Ishikawa (cell line): ENCODE measurements at regions not wholly inside any gene's neighbourhood (a gene's known extent, or its start where the extent isn't known, plus 50 kb on each side); places are given as distances from the start of the nearest gene placed in this dataset.

Experiments used
- EP300 ChIP-seq: IDR thresholded peaks from 2 replicates; pipeline ENCODE4 v1.6.1; 2012; ENCODE audit warnings: borderline replicate concordance
- RAD21 ChIP-seq: IDR thresholded peaks from 2 replicates; pipeline ENCODE4 v1.6.1; 2012; ENCODE audit warnings: low read depth
- YY1 ChIP-seq: IDR thresholded peaks from 2 replicates; pipeline ENCODE4 v1.6.1; 2012; ENCODE audit warnings: low read depth
- TF ChIP-seq, protein P1 (sequence below): IDR thresholded peaks from 2 replicates; pipeline ENCODE4 v1.6.1; 2012; ENCODE audit warnings: low read depth, mild to moderate bottlenecking

DNA sequence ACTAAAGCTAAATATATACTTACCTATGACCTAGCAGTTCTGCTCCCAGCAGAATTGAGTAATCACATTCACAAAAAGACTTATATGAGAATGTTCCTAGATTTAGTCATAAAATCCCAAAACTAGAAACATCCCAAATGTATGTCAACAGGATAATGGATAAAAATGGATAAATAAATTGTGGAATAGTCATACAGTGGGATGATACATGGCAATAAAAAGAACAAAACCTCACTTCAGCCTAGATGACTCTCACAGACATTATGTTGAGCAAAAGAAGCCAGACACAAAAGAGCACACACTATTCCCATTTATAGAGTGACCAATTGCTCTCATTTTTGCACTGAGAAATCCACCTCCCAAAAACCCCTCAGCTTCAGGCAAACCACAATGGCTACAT lies 352.4 kb upstream of the HTR2A start:
- TF ChIP-seq YY1 (no peak), EP300 (no peak), RAD21 (no peak)
- TF ChIP-seq, protein P1, sequence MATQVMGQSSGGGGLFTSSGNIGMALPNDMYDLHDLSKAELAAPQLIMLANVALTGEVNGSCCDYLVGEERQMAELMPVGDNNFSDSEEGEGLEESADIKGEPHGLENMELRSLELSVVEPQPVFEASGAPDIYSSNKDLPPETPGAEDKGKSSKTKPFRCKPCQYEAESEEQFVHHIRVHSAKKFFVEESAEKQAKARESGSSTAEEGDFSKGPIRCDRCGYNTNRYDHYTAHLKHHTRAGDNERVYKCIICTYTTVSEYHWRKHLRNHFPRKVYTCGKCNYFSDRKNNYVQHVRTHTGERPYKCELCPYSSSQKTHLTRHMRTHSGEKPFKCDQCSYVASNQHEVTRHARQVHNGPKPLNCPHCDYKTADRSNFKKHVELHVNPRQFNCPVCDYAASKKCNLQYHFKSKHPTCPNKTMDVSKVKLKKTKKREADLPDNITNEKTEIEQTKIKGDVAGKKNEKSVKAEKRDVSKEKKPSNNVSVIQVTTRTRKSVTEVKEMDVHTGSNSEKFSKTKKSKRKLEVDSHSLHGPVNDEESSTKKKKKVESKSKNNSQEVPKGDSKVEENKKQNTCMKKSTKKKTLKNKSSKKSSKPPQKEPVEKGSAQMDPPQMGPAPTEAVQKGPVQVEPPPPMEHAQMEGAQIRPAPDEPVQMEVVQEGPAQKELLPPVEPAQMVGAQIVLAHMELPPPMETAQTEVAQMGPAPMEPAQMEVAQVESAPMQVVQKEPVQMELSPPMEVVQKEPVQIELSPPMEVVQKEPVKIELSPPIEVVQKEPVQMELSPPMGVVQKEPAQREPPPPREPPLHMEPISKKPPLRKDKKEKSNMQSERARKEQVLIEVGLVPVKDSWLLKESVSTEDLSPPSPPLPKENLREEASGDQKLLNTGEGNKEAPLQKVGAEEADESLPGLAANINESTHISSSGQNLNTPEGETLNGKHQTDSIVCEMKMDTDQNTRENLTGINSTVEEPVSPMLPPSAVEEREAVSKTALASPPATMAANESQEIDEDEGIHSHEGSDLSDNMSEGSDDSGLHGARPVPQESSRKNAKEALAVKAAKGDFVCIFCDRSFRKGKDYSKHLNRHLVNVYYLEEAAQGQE = no peak
